ENCODE measurements at regions not wholly inside any gene's neighbourhood (a gene's known extent, or its start where the extent isn't known, plus 50 kb on each side); places are given as distances from the start of the nearest gene placed in this dataset.

DNA sequence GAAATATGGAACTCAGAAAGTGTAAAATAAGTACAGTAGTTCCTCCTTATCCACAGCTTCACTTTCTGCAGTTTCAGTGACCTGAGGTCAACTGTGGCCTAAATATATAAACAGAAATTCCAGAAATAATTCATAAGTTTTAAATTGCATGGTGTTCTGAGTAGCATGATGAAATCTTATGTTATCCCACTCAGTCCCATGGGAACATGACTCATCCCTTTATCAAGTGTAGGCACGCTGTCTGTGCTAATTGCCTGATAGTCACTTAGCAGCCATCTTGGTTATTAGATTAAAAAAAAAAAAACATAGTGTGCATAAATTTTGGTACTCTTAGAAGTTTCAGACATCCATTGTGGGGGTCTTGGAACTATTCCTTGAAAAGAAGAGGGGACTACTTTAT is 983.4 kb upstream of the ADGRL3 start:
- Mint-ChIP-seq H3K27ac (no peak overlapping the region), H3K9me3 (ENCODE audit: insufficient read depth) (no peaks in the 10 kb centered on the region), H3K4me3 (no peak overlapping the region), H3K36me3 (ENCODE audit: low read depth) (no peaks in the 10 kb centered on the region), H3K4me1 (ENCODE audit: low read depth) (no peaks in the 10 kb centered on the region), H3K27me3 (ENCODE audit: low read depth) (no peaks in the 10 kb centered on the region)
- ChIA-PET POLR2A (no interaction called here), CTCF (no interaction called here)
- no peak for ATAC-seq
- DNase-seq, result no peak

DNA sequence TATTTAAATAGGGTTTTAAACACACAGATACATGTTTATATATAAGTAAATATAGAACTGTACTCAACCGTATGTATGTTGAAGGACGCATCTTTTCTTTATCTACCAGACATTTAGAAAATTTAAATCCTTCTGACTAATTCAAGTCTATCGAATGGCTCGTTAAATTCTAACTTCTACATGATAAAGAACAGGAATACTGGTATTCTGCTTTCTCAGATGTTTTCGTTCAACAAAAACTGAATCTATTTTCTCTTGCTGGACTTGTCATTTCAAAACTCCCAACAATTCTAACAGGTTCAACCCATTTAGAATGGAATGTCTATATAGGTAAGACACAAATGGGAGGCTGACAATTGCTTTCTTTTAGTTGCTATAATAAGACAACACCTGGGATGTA is 978.3 kb upstream of the ADGRL3 start:
- peaks cover 4% of the 10 kb centered on the region for H3K9me3 Mint-ChIP-seq (ENCODE audit: insufficient read depth)
- H3K4me3 Mint-ChIP-seq, result no peak overlapping the region
- ATAC-seq (no peak), DNase-seq (no peak)
- ChIA-PET POLR2A (no interaction called here), CTCF (no interaction called here)
- no peaks in the 10 kb centered on the region for H3K4me1 Mint-ChIP-seq (ENCODE audit: low read depth)
- no peak overlapping the region for H3K27ac Mint-ChIP-seq
- no peaks in the 10 kb centered on the region for H3K36me3 Mint-ChIP-seq (ENCODE audit: low read depth)
- H3K27me3 Mint-ChIP-seq (ENCODE audit: low read depth), result no peaks in the 10 kb centered on the region

DNA sequence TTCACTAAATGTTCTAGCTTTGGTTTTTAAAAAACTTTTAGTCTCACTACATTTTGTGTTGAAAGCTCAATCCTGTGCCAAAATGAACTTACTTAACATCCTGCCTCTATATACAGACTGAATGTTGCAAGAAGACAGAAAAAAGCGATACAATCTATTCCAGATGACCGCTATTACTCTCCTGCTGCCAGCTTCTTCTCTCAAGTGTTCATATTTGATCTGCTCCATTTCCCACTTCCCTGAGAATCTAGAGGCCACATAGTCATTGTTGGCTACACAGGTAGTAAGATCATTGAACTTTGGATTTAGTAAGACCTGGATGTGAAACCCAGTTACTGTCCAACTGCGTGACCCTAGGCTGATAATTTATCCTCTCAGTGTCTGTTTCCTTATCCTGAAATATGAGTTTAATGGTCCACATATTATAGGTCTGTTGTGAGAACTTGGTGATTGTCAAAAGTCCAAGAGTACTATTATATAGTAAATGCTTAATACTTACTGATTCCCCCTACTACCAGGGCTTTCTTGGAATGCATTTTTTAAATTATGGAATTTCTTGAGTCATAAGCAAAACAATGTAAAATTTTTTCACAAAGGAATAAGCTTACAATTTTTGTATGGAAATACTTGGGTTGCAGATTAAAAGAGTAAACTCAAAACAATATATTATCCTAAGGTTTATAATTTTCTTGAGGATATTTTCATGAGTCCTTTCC is 976.8 kb upstream of the ADGRL3 start:
- no peak for DNase-seq
- Mint-ChIP-seq H3K4me3 (no peak overlapping the region), H3K36me3 (ENCODE audit: low read depth) (no peaks in the 10 kb centered on the region), H3K4me1 (ENCODE audit: low read depth) (no peaks in the 10 kb centered on the region), H3K27me3 (ENCODE audit: low read depth) (no peaks in the 10 kb centered on the region), H3K27ac (no peak overlapping the region), H3K9me3 (ENCODE audit: insufficient read depth) (peaks cover 4% of the 10 kb centered on the region)
- ChIA-PET CTCF (no interaction called here), POLR2A (no interaction called here)
- ATAC-seq, result no peak

DNA sequence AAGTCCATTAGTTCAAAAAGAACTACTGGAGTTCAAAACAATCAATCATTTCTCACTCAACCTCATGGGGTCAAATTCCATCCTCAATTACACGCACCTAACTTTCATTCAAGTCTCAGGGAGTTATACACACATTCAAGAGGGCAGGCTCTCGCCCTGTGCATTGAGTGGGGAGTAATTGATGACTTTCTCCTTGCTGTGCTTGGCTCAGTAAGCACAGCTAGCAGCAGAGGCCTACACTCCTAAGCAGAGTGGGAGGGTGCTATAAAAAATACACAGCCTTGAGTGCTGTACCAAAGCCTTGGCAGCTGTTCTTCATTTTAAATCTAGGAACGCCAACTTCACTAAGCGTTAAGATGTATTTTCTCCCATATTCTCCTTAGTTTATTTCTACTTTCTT is 958.3 kb upstream of the ADGRL3 start:
- H3K27ac Mint-ChIP-seq, result no peak overlapping the region

DNA sequence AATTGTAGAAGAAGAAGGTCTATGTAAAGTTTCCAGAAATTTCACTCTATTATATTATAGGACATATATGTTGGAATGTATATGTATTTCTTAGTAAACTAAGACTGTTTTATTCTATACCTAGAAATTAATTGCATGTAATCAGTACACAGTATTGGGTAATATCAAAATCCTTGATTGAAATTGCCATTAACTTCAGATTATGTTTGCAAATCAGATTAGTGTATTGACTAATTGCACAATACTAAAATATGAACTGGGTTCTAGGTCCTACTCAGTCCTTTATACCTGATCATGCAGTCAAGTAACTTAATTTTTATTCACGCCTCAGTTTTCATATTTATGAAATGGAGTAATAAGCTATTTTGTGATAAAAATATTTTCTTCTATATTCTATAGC is 950.3 kb upstream of the ADGRL3 start:
- no peaks in the 10 kb centered on the region for H3K27me3 Mint-ChIP-seq (ENCODE audit: low read depth)
- H3K27ac Mint-ChIP-seq, result no peak overlapping the region
- H3K4me1 Mint-ChIP-seq (ENCODE audit: low read depth), result no peaks in the 10 kb centered on the region
- ChIA-PET POLR2A (no interaction called here), CTCF (no interaction called here)
- H3K9me3 Mint-ChIP-seq (ENCODE audit: insufficient read depth), result peaks cover 11% of the 10 kb centered on the region
- H3K4me3 Mint-ChIP-seq, result no peak overlapping the region
- ATAC-seq (no peak), DNase-seq (no peak)
- H3K36me3 Mint-ChIP-seq (ENCODE audit: low read depth), result no peaks in the 10 kb centered on the region

More for the DNA sequence above, 958.3 kb upstream of the ADGRL3 start:
- H3K4me3 Mint-ChIP-seq, result no peak overlapping the region
- ChIA-PET POLR2A (no interaction called here), CTCF (no interaction called here)
- no peaks in the 10 kb centered on the region for H3K4me1 Mint-ChIP-seq (ENCODE audit: low read depth)
- no peak for ATAC-seq
- peaks cover 12% of the 10 kb centered on the region for H3K9me3 Mint-ChIP-seq (ENCODE audit: insufficient read depth)
- no peaks in the 10 kb centered on the region for H3K36me3 Mint-ChIP-seq (ENCODE audit: low read depth)
- H3K27me3 Mint-ChIP-seq (ENCODE audit: low read depth), result no peaks in the 10 kb centered on the region
- DNase-seq, result no peak

DNA sequence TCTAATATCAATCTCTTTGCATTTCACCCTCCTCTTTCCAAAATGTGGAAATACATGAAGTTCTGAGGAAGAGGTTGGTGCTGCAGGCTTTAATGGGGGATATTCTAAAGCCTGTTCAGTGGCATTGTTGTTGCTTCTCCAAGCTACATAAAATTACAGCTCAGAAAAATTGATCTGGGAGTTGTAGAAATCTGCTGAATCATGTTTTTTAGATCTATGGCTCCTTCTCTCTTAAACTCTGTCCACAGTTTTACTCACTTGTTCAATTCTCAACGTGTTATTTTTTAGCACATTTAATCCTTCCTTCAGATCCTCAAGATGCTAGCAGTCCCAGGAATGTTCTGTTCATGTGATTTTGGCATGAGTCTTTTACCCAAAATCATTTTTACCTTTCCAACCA is 949.5 kb upstream of the ADGRL3 start:
- CTCF ChIA-PET, result no interaction called here
- DNase-seq, result no peak
- H3K27me3 Mint-ChIP-seq (ENCODE audit: low read depth), result no peaks in the 10 kb centered on the region
- no peaks in the 10 kb centered on the region for H3K4me1 Mint-ChIP-seq (ENCODE audit: low read depth)
- POLR2A ChIA-PET, result no interaction called here
- H3K36me3 Mint-ChIP-seq (ENCODE audit: low read depth), result no peaks in the 10 kb centered on the region
- H3K27ac Mint-ChIP-seq, result no peak overlapping the region
- peaks cover 12% of the 10 kb centered on the region for H3K9me3 Mint-ChIP-seq (ENCODE audit: insufficient read depth)
- no peak overlapping the region for H3K4me3 Mint-ChIP-seq
- no peak for ATAC-seq

DNA sequence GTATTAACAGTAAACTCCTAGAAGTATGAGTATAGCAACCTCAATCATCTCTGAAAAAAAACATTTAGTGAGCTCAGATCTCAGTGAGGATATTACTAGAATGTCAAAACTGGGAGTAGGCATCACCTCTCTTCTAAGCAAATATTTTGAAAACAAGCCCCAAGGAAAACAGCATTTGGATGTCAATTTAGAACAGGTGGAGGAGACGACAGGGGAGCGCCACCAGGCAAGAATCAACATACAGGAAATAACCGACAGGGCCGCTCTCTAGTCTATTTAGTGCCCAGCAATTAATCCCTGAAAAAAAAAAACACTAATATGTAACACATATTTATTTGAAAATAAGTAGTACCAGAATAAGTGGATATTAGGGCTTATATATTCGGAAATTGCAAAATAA is 940.3 kb upstream of the ADGRL3 start:
- Mint-ChIP-seq H3K36me3 (ENCODE audit: low read depth) (no peaks in the 10 kb centered on the region), H3K4me1 (ENCODE audit: low read depth) (no peaks in the 10 kb centered on the region), H3K27ac (no peak overlapping the region), H3K4me3 (no peak overlapping the region), H3K27me3 (ENCODE audit: low read depth) (no peaks in the 10 kb centered on the region), H3K9me3 (ENCODE audit: insufficient read depth) (peaks cover 18% of the 10 kb centered on the region)
- CTCF ChIA-PET, result no interaction called here
- no peak for DNase-seq
- no peak for ATAC-seq
- POLR2A ChIA-PET, result no interaction called here

DNA sequence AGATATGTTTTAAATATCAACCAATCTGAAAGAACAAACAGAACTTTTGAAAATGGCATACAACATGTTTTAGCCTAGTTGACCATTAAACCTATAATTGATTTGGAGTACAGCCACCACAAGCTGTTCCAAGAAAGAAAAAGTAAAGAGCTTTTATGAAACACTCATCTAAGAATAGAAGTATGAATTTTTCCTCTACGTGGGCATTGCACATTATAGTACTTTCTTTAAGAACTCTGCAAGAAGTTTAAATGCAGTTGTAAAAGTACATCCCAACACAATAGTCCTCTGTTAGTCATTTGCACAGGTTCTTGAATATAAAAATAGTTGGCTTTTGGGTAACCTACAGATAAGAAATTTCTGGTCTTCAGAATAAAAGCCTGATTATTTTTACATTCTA is 933.6 kb upstream of the ADGRL3 start:
- no peak for DNase-seq
- H3K27me3 Mint-ChIP-seq (ENCODE audit: low read depth), result no peaks in the 10 kb centered on the region
- ChIA-PET POLR2A (no interaction called here), CTCF (no interaction called here)
- ATAC-seq, result no peak
- H3K27ac Mint-ChIP-seq, result no peak overlapping the region
- H3K9me3 Mint-ChIP-seq (ENCODE audit: insufficient read depth), result peaks cover 7% of the 10 kb centered on the region
- no peak overlapping the region for H3K4me3 Mint-ChIP-seq
- H3K36me3 Mint-ChIP-seq (ENCODE audit: low read depth), result no peaks in the 10 kb centered on the region
- no peaks in the 10 kb centered on the region for H3K4me1 Mint-ChIP-seq (ENCODE audit: low read depth)

DNA sequence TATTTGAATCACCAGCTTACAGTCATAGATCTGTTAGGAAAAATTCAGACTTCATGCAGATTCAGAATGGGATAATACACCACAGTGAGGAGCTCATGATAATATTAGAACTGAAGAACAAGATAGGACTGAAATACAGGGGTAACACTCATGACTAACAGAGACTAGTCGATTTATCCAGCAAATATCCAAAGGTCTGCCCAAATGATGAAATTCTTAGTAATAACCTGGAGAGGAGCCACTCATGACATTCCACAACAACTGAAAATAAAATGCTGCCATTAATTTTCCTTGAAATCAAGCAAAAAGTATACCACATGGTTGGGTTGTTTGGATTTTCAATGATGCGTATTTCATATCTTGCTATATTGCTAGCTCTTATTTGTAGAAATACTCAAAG is 903.7 kb upstream of the ADGRL3 start:
- Mint-ChIP-seq H3K27me3 (ENCODE audit: low read depth) (no peaks in the 10 kb centered on the region), H3K36me3 (ENCODE audit: low read depth) (no peaks in the 10 kb centered on the region), H3K4me3 (no peak overlapping the region), H3K27ac (no peak overlapping the region), H3K4me1 (ENCODE audit: low read depth) (no peaks in the 10 kb centered on the region), H3K9me3 (ENCODE audit: insufficient read depth) (peaks cover 21% of the 10 kb centered on the region)
- ATAC-seq (no peak), DNase-seq (no peak)
- ChIA-PET POLR2A (no interaction called here), CTCF (no interaction called here)

DNA sequence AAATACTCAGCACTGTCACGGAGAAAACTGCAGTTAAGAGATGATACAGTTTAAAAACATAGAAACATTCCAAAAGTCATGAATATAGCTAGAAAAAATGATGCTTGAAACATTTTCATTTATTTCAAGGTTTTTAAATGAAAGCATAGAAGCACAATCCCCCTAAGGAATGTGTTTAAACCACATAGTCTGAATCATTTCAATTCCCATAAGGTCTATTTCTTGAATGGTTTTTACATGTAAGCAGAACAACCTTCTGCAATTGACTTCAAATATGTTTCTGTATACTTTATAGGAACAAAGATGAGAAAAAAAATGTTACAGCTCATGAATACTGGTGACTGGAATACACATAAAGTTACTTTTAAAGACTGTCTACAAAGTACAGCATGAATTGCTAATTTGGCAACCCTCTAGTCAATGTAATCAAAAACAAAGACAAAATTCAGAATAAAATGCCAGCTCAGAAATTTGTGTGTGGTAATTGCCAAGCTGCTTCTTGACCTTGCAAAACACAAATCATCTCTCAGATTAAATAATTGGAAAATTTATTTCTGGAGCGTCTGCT is 886.4 kb upstream of the ADGRL3 start:
- POLR2A ChIA-PET, result no interaction called here
- H3K36me3 Mint-ChIP-seq (ENCODE audit: low read depth), result no peaks in the 10 kb centered on the region
- no peak overlapping the region for H3K27ac Mint-ChIP-seq

DNA sequence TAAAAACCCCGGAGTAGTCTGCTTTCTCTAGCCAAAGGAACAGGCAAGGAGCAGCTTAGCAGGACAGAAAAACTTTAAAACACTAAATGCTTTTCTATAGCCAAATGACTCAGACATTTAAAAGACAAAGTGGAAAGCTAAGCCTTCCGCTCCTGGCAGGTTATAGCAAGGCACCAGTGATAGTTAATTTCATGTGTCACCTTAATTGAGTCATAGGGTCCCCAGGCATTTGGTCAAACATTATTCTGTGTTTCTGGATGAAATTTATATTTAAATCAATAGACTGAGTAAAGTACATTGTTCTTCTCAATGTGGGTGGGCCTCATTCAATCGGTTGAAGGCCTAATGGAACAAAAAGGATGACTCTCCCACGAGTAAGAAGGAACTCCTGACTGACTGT is 885.7 kb upstream of the ADGRL3 start:
- Mint-ChIP-seq H3K4me1 (ENCODE audit: low read depth) (no peaks in the 10 kb centered on the region), H3K9me3 (ENCODE audit: insufficient read depth) (peaks cover 16% of the 10 kb centered on the region), H3K36me3 (ENCODE audit: low read depth) (no peaks in the 10 kb centered on the region), H3K4me3 (no peak overlapping the region), H3K27ac (no peak overlapping the region), H3K27me3 (ENCODE audit: low read depth) (no peaks in the 10 kb centered on the region)
- CTCF ChIA-PET, result no interaction called here
- no peak for ATAC-seq
- no peak for DNase-seq
- POLR2A ChIA-PET, result no interaction called here

More for the DNA sequence above, 886.4 kb upstream of the ADGRL3 start:
- Mint-ChIP-seq H3K4me3 (no peak overlapping the region), H3K9me3 (ENCODE audit: insufficient read depth) (peaks cover 12% of the 10 kb centered on the region), H3K27me3 (ENCODE audit: low read depth) (no peaks in the 10 kb centered on the region), H3K4me1 (ENCODE audit: low read depth) (no peaks in the 10 kb centered on the region)
- ATAC-seq (no peak), DNase-seq (no peak)
- CTCF ChIA-PET, result no interaction called here

DNA sequence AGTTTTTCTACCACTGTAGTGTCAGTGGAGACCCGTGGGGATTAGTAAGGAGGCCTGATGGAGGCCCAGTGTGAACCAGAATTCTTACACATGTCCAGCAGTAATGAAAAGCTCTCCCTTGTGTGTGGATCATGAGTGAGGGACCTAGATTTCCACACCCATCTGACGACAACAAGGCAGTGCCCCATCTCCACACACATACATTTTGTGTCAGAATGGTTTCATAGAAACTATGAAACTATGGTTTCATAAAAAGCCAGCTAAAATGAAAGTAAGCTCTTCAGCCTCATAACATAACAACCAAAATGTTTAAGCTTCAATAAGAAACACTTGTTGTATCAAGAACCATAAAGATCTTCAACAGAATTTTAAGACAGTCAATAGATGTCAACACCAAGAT is 884.5 kb upstream of the ADGRL3 start:
- Mint-ChIP-seq H3K36me3 (ENCODE audit: low read depth) (no peaks in the 10 kb centered on the region), H3K4me3 (no peak overlapping the region), H3K27me3 (ENCODE audit: low read depth) (no peaks in the 10 kb centered on the region), H3K4me1 (ENCODE audit: low read depth) (no peaks in the 10 kb centered on the region), H3K27ac (no peak overlapping the region), H3K9me3 (ENCODE audit: insufficient read depth) (peaks cover 19% of the 10 kb centered on the region)
- ATAC-seq (no peak), DNase-seq (no peak)
- POLR2A ChIA-PET, result no interaction called here
- CTCF ChIA-PET, result no interaction called here

DNA sequence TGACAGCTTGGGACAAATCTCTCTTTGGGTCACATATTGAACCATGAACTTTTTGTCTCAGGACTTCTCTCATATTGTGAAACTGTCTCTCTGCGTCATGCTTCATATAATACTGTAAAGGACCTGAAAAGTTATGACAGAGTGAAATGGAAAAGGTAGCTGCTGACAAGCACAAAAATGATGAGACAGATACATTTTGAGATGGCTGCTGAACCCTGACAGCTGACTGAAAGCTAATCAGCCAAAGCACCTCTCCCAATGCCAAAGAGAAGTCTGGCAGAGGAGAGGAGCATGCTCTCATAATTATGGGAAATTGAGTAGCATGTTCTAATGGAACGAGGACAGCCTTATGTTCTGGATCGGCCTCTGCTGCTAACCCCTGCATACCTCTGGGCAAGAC is 873.4 kb upstream of the ADGRL3 start:
- ChIA-PET POLR2A (no interaction called here), CTCF (no interaction called here)
- ATAC-seq, result no peak
- no peaks in the 10 kb centered on the region for H3K27me3 Mint-ChIP-seq (ENCODE audit: low read depth)
- no peak for DNase-seq
- H3K9me3 Mint-ChIP-seq (ENCODE audit: insufficient read depth), result no peaks in the 10 kb centered on the region
- no peak overlapping the region for H3K4me3 Mint-ChIP-seq
- H3K4me1 Mint-ChIP-seq (ENCODE audit: low read depth), result no peaks in the 10 kb centered on the region
- H3K36me3 Mint-ChIP-seq (ENCODE audit: low read depth), result no peaks in the 10 kb centered on the region
- H3K27ac Mint-ChIP-seq, result no peak overlapping the region
